CD1c-positive myeloid dendritic cell (primary cell): ENCODE measurements at regions not wholly inside any gene's neighbourhood (a gene's known extent, or its start where the extent isn't known, plus 50 kb on each side); places are given as distances from the start of the nearest gene placed in this dataset.
A peak's percentile ranks its signal among the peaks of the same experiment; 100 is the strongest.
"Not testable (repeated sequence)": the region's sequence is repeated elsewhere in the genome, so short reads cannot be mapped to it uniquely, and the experiment has no call there.

Experiments
- DNase-seq: peaks from one replicate; pipeline ENCODE4 v3.0.0-alpha.2; 2016; ENCODE audit errors: extremely low spot score

DNA sequence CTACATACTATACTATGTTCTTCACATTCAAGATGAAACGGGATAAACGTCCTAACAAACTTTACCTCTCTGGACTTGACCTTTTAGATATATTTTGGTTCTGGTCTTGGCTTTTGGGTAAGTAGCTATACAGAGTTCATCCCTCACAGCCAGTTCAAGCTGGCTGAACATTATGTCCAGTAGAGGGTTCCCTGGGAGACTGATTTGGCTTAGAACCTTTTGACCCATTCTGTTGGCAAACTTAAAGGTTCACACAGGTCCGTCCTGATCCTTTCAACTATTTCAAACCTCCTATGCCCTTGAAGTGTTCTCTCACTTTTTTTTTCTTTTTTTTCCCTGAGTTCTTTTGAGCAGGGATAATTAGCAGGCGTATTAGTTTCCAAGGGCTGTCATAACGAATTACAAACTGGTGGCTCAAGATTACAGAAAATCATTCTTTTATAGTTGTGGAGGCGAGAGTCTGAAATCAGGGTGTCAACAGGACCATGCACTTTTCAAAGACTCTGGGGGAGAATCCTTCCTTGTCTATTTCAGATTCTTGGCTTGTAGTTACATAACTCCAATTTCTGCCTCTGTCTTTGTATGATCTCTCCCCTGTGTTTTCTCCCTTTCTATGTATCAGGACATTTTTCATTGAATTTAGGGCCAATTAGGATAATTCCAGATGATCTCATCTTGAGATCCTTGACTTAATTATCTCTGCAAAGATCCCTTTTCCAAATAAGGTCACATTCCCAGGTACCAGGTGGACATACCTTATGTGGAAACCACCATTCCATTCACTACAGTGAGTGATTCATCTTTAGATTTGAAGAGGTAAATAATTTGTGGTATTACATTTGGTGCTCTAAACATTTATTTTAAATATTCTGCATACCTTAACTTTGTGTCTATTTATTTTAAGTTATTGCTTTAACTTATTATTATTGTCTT is 257.4 kb upstream of the USP25 start:
- DNase-seq: no peak

DNA sequence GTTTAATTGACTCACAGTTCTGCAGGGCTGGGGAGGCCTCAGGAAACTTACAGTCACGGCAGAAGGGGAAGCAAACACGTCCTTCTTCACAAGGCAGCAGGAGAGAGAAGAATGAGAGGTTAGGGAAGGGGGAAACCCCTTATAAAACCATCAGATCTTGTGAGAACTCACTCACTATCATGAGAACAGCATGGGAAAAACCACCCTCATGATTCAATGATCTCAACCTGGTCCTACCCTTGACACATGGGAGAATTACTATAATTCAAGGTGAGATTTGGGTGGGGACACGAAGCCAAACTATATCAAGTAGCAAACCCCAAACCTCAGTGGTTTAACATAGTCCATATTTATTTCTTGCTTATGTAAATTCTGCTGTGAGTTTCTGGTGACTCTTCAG is 252.0 kb upstream of the USP25 start:
- not testable (repeated sequence) for DNase-seq

DNA sequence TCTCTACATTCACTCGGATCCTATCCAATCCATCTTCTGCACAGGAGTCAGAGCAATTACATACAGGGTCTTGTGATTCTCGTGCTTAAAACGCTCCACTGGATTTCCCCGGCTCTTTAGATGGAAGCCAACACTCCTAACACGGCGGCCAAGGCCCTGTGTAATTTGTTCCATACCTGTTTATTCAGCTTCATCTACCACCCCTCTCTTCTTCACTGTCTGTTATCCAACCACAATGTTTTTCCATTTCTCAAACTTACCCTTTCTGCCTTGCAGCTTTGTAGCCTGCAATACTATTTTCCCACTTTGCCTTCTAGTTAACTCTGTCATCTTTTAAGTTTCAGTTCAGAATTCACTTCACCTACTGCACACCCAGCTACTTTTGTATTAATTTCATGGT is 249.6 kb upstream of the USP25 start:
- DNase-seq: no peak

DNA sequence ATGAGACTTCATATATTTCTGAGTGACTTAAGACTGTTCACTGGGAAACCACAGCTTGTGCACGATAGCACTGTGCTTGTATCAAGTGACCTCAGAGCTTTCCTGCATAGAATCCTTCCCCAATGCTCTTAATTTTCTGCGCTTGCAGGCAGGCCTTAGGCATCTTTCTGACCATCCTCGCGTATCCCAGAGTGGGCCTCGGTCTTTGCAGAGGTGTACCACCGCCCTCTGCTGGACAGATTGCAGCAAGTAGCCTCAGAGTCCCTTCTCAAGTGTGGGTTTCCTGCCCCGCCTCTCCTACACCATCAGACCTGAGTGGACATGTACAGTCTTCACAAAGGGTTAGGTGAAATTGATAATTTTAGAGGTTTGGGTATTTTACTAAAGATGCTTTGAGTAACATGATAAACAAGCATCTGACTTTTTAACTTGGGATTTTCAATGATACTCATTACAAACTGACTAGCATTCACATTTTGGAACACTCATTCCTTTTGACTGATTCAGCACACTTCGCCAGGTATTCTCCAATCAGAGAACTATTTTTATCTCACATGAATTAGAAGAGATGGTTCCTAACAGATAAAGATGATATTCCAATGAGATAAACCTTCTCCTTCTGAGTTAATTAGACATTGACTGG is 246.5 kb upstream of the USP25 start:
- DNase-seq: peak; percentile 83

DNA sequence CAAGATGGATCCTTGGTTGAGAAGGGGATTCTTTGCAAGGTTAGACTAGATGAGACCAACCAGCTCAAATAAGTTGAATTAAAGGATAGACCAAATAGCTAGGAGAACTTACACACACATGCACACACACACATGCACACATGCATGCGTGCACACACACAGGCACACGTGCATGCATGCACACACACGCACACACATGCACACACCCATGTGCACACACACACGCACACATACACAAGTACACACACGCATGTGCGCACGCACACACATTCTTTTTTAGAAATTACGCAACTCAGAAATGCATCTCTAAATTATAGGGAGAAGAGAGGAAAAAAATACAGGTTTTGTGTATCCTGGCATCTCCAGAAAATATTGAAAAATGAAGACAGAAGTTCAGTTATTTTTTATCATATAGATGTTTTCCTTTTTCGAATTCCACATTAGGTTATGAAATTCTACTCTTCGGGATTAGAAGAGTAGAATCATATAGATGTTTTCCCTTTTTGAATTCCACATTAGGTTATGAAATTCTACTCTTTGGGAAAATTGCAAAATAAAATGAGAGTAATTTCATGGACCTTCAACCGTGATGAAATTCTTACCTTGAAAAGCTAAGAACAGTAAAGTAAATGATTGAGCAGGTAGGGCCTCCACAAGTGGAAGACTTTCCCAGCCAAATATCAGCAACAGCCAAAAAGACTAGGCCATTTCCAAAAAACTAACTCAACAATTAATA is 243.2 kb upstream of the USP25 start:
- no peak for DNase-seq

DNA sequence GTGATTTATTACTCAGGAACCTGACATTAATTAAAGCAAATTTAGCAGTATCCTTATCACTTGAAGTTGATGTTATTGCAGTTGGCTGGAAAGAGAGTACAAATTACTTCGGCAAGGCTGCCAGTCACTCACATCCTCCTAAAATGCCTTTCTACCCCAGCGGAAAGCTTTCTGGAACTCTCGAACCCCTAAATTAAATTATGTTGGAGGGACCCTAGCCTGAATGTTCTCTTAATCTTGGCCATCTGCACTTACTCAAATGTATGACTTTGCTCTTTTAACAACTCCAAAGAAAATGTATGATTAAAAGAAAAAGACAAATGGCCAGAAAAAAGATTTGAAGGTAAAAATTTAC is 242.6 kb upstream of the USP25 start:
- DNase-seq: no peak

DNA sequence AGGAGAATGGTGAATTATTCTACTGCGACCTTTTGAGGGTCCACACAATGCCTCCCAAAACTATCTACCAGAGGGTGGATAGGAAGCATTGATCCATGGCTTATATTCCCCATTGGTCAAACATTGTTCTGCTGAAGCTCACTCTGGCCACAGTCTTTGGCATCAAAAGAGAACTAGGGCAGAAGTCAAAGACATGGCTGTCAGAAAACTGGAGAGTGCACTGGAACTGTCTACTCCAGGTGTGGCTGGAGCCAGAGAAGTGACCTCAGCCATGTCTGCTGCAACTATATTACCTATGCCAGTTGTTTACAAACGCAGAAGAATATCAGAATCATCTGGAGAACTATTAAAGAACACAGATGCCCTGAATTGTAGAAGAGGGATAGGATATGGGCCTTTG is 238.7 kb upstream of the USP25 start:
- no peak for DNase-seq

DNA sequence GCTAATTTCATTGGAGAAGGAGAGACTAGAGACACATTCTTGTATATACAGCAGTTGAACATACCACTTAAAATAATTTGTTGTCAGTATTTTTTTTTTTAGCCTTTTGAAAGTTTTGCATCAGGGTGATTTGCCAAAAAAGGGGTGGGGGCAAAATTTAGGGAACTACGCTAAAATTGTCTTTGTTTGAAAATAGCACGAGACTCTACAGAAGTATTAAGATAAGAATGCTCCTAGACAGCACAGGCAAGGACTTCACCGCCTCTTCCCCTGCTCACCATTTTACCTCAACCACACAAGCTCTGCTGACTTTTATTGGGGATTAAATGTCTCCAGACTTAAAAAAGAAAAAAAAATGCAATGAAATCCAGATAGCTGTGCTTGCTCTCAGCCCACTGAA is 236.1 kb upstream of the USP25 start:
- no peak for DNase-seq

DNA sequence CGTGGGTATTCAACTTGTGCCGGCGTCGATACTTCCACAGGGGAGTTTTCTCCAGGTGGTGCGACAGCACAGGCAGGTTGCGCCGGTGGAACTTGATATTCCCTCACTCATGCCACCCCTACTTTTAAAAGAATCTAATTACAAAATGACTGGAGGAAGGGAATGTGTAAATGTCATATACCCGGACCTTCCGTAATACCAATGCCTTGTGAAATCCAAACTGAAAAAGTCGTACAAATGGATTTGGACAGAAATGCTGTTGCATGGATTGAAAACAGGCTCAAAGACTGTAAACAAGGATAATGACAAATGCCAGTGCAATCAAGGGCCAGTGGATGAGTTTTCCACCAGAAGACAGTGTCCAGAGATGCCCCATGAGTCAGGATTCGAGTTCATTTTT is 235.3 kb upstream of the USP25 start:
- no peak for DNase-seq

DNA sequence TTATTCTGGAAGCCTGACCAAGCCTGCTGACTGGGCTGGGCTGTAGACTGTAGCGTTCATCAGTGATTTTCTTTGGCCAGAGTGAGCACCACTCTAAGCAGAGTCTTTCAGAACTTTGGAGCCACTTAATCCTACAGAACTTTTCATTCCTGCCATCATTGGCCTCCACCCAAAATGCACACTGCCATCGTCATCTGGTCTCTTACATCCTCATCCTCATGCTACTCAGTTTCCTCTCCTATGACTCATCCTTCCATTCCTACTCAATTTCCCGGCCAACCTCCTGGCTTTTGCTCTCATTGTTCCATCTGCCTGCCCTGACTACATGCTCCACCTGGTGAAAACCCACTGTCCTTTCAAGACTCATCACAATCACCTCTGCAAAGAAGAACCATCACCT is 233.8 kb upstream of the USP25 start:
- no peak for DNase-seq

DNA sequence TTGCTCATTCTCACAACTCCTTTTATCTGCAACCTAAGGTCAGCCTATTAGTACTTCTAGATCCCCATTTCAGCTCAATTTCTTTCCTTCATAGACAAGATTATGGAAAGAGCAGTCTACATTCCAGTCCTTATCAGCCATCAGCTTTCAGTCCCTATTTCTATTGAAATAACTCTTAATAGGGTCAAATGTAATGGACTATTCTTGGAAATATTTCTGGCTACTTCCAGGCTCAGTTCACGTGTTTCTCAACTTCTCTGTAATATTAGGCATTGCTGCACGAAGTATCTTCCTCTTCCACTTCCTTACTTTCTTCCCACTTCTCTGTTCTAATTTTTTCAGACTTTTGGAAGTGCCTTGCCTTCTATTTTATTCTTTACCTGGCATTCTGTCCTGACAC is 232.9 kb upstream of the USP25 start:
- DNase-seq: peak; percentile 53

DNA sequence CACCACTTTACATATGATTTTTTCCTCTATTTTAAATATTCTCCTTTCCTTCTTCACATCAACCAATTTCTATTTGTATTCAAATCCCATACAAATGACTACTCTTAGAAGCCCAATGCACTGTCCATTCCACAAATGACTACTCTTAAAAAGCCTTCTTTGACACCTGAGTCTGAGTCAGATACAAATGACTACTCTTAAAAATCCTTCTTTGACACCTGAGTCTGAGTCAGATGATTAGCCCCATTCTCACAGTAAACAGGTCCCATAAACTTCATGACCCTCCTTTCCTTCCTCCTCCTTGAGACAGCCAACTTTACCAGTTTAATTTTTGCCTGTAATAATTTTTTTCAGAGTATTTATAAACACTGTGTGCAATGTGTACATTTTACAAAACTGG is 231.3 kb upstream of the USP25 start:
- DNase-seq: no peak

DNA sequence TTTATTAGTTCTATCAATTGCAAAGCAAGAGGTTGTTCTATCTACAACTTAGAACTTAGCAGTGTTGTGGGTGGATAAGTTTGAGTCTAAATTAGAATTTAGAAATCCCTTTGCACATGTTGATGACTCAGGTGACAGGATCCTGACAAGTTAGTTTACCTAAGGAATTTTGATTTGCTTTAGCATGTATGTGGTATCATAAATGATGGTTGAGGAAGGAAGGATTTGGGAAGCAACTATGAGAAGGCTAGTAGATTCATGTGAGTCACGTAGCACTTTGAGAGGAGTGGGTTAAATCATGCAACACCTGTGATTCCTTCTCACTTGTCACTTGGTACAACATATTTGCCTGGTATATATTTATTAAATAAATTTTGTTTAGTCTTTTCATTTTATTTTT is 223.7 kb upstream of the USP25 start:
- DNase-seq: no peak

DNA sequence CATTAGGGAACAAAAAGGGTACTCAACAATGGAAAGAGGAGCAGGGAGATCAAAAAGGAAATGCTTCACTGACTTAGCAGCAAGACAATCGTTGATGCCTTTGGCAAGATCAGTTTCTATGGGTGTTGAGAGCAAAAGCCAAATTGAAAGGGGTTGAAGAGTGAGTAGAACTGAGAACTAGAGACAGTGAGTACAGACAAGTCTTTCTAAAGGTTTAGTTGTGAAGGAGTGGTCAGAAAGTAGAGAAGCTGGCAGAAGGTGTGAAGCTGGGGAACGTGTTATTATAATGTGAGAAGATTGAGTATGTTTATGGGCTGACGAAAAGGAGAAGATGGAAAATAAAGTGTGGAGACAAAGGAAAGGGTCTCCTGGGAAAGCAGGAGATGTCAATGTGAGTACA is 221.2 kb upstream of the USP25 start:
- no peak for DNase-seq

DNA sequence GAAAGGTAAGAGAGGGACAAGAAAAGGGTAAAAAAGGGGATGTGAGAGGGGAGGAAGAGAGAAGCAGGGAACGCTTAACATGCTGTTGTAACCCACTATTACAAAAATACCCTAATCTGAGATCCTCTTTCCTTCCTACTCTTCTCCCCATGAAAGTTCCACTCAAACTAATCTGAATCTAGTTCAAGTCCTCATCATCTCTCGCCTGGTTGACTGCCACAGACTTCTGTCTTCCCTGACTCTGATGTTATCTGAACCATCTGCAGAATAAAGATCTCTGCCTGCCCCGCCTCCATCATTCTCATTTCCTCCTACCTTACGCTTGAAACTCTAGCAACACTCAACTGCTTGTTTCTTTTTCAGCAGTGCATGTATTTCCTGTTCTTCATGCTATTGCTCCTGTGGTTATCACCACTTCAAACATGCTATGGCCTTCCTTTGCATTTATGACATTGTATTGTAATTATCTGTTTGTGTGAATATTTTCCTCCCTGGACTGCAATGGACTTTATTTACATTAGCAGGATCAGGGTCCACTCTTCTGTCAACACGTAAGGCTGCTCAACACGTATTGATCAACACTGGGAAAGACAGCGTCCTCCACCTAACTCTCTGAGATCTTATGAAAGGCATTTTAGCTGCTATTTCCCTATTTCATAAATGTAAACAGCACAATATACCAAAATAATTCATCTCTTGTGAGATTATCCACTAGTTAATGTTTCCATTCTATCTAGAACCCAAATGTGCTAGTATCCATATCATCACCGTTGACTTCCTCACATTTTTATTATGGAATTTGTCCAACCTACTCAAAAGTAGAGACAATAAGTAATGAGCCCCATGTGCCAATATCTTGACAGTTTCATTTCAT is 215.5 kb upstream of the USP25 start:
- peak; percentile 59 for DNase-seq

DNA sequence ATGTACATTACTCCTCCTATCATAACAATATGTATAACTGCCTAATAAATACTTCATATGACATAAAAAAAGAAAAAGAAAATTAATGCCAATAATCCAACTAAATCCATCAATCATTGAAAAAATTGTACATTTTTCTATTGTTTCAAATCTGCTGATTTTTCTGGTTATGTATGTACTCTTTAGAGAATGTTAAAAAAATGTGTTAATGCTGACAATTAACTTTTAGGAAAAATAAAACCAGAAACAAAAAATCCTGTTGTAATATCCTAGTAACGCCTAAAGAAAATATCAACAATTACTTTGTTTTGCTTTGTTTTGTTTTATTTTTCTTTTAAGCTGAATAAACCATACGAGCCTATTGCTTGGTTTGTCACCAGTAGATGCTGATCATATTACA is 213.9 kb upstream of the USP25 start:
- no peak for DNase-seq

DNA sequence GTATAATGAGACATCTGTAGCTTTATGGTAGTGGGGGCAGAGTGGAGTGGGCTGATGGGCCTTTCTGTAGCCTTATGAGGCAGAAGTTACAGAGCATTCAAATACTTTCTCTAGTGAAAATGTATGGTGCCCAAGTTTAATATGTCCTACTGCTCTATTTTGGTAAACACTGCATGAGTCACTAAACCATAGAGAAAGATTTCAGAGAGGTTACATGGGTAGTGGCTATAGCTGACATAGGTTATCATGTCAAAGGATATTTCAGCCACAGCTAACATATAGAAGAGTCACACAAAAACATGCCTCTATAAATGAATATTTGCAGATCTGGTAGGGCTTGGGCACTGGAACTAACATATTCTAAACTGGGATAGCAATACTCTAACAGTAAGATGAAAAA is 212.4 kb upstream of the USP25 start:
- DNase-seq: no peak

DNA sequence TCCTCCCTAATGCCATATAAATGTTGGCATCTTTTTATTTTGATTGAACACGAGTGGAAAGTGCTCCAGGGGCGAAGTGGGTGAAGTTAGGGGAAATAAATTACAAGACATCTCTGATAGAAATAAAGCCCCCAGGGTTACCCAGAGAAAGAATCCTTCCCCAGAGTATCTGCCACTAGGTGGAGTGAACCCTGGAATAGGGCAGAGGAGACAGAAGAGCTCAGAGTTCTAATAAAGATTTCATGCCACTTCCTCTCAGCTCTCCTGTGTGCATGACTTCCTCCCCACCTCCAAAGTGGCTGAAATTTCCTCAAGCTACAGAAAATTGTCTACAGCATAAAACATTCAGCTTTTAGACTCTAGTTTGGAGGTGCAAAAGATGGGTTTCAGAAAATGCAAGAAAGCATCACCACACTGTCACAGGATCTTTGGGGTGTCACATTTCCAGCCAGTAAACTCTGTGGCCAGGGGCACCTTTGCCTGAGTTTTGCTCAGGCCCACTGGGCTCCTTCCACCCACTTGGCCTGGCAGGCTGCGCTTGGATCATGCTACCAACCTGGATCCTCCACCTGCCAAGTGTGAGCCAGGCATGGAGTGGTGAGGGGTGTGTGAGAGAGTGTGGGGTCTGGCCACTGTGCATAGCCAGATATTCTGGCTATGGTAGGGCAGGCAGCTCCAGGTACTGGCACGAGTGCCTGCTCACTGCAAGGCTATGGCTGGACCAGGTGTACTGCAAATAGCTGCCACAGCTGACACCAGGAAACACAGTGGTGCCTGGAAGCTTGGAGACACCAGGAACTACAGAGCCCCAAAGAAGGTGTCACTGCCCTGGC is 208.8 kb upstream of the USP25 start:
- no peak for DNase-seq

DNA sequence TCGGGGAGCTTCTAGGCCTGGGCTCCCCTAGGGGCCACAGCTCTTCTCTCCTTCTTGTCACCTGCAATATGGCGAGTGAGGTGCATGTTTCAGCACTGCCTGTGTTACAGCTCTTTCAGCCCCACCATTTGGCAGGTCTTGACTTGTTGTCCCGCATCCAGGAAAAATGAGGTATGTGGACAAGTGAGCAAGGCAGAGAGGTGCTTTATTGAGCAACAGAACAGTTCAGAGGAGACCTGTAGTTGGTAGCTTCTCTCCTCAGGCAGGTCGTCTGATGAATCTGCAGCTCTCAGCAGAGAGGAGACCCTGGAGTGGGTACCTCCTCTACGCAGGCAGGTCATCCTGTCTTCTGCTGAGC is 208.2 kb upstream of the USP25 start:
- DNase-seq: no peak

DNA sequence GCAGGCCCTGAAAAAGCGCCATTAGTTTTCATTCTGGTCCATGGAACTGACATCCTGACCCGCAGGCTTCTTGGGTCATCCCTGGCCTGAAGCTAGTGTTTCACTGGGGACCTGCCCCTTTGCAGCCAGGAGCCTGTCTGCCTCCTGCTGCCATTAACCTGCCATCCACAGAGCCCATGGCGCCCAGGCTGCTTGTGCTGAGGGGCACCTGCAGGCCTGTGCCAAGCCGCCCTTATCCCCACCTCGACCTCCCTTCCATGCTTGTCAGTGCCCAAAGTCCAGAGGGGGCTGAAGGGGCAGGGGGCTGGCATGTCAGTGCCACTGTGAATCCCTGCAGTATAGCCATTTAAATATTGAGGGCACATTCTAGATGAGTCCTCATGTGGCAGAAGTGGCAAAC is 207.6 kb upstream of the USP25 start:
- DNase-seq: no peak

DNA sequence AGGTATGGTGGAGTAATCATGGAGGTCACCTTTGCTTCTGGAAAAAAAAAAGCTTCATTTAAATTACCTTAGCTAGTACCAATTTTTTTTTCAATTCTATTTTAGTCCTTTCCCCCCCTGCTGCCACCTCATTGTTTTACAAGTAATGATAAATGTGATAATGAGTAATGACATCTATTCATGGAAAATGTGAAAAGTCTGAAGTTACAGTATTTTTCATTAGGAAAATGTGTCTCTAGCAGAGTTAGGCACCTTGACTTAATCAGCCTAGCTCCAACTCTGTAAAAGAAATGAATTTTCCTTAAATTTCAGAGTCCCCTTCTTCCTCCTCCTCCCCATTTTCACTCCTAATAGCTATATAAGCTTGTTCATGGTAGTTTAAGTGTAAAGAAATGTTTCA is 204.9 kb upstream of the USP25 start:
- no peak for DNase-seq
